Neural progenitor cell (in vitro differentiated cells): ENCODE measurements at regions not wholly inside any gene's neighbourhood (a gene's known extent, or its start where the extent isn't known, plus 50 kb on each side); places are given as distances from the start of the nearest gene placed in this dataset.

ENCODE experiments used
- DNase-seq: peaks from one replicate; pipeline ENCODE4 v3.0.0-alpha.2; 2016; ENCODE audit warnings: low spot score
- H2AFZ ChIP-seq: fragments of 200-600 bp; sonication (generic); replicated peaks from 2 replicates; pipeline ENCODE4 v1.6.1; 2016; ENCODE audit warnings: antibody characterized with exemption
- H3F3A ChIP-seq: fragments of 200-600 bp; sonication (generic); 2 replicates; pipeline ENCODE4 v1.6.1; 2016; ENCODE audit warnings: antibody characterized with exemption, low read depth
- H3K27ac ChIP-seq: fragments of 200-600 bp; sonication (generic); 2 replicates; pipeline ENCODE4 v1.5.1; 2016; ENCODE audit warnings: mild to moderate bottlenecking
- H3K27me3 ChIP-seq: fragments of 200-600 bp; sonication (generic); 2 replicates; pipeline ENCODE4 v1.6.1; 2016; ENCODE audit warnings: mild to moderate bottlenecking, moderate library complexity
- H3K36me3 ChIP-seq: fragments of 200-600 bp; sonication (generic); 2 replicates; pipeline ENCODE4 v1.5.1; 2016
- H3K4me1 ChIP-seq: fragments of 200-600 bp; sonication (generic); 2 replicates; pipeline ENCODE4 v1.6.1; 2016; ENCODE audit warnings: mixed run types
- H3K4me2 ChIP-seq: fragments of 200-600 bp; sonication (generic); 2 replicates; pipeline ENCODE4 v1.6.1; 2016
- H3K4me3 ChIP-seq: fragments of 200-600 bp; sonication (generic); 2 replicates; pipeline ENCODE4 v1.5.1; 2016
- H3K79me2 ChIP-seq: fragments of 200-600 bp; sonication (generic); 2 replicates; pipeline ENCODE4 v1.6.1; 2016; ENCODE audit warnings: low read depth
- H3K9ac ChIP-seq: fragments of 200-600 bp; sonication (generic); 2 replicates; pipeline ENCODE4 v1.6.1; 2016
- H3K9me3 ChIP-seq: fragments of 200-600 bp; sonication (generic); 2 replicates; pipeline ENCODE4 v1.5.1; 2016; ENCODE audit warnings: low read depth
- H4K20me1 ChIP-seq: fragments of 200-600 bp; sonication (generic); 2 replicates; pipeline ENCODE4 v1.6.1; 2016; ENCODE audit warnings: low read depth
- H3K27ac Mint-ChIP-seq: 3 replicates; pipeline ENCODE4 v1.8.0; 2021; ENCODE audit warnings: mixed read lengths
- H3K27me3 Mint-ChIP-seq: 2 replicates; pipeline ENCODE4 v1.8.0; 2022; ENCODE audit warnings: low read depth, mild to moderate bottlenecking, inconsistent platforms, moderate library complexity, mixed read lengths; ENCODE audit not compliant: insufficient read depth
- H3K36me3 Mint-ChIP-seq: 3 replicates; pipeline ENCODE4 v1.8.0; 2021; ENCODE audit warnings: mixed read lengths
- H3K4me1 Mint-ChIP-seq: 3 replicates; pipeline ENCODE4 v1.8.0; 2021; ENCODE audit warnings: mixed read lengths
- H3K4me3 Mint-ChIP-seq: 3 replicates; pipeline ENCODE4 v1.8.0; 2021; ENCODE audit warnings: mild to moderate bottlenecking, moderate library complexity, mixed read lengths
- H3K9me3 Mint-ChIP-seq: 3 replicates; pipeline ENCODE4 v1.8.0; 2020; ENCODE audit warnings: mixed read lengths
- CTCF ChIP-seq: fragments of 200-600 bp; sonication (generic); IDR thresholded peaks from 2 replicates; pipeline ENCODE4 v1.5.1; 2017; ENCODE audit warnings: antibody characterized with exemption, mild to moderate bottlenecking
- EZH2 ChIP-seq: fragments of 200-600 bp; sonication (generic); IDR thresholded peaks from 2 replicates; pipeline ENCODE4 v1.6.1; 2017; ENCODE audit warnings: antibody characterized with exemption, mild to moderate bottlenecking, moderate library complexity
- EZH2phosphoT487 ChIP-seq: fragments of 200-600 bp; sonication (generic); IDR thresholded peaks from 2 replicates; pipeline ENCODE4 v1.6.1; 2017; ENCODE audit warnings: antibody characterized with exemption

GRCh38 chr7:67343572-67343971 is 346.9 kb downstream of the TYW1 start:
- Histone ChIP-seq H3K9me3 (no peaks in the 10 kb centered on the region), H3K27me3 (no peaks in the 10 kb centered on the region), H2AFZ (no peak overlapping the region), H3K27ac (no peak overlapping the region), H3K4me3 (no peak overlapping the region), H3K79me2 (no peaks in the 10 kb centered on the region), H3F3A (no peaks in the 10 kb centered on the region), H3K4me2 (no peak overlapping the region), H4K20me1 (no peaks in the 10 kb centered on the region), H3K4me1 (no peaks in the 10 kb centered on the region), H3K36me3 (no peaks in the 10 kb centered on the region), H3K9ac (no peak overlapping the region)
- peaks cover 4% of the 10 kb centered on the region for H3K36me3 Mint-ChIP-seq
- H3K4me1 Mint-ChIP-seq: no peaks in the 10 kb centered on the region
- H3K27ac Mint-ChIP-seq: no peak overlapping the region
- DNase-seq: no peak
- no peak overlapping the region for H3K4me3 Mint-ChIP-seq
- no peak for TF ChIP-seq EZH2phosphoT487
- no peak for TF ChIP-seq CTCF
- no peak for TF ChIP-seq EZH2
- peaks cover 4% of the 10 kb centered on the region for H3K9me3 Mint-ChIP-seq
- peaks cover 3% of the 10 kb centered on the region for H3K27me3 Mint-ChIP-seq

- Histone ChIP-seq H3K79me2 (no peaks in the 10 kb centered on the region), H4K20me1 (no peaks in the 10 kb centered on the region), H3K9me3 (no peaks in the 10 kb centered on the region), H3K4me1 (no peaks in the 10 kb centered on the region), H3K4me2 (no peak overlapping the region), H3F3A (no peaks in the 10 kb centered on the region), H3K9ac (no peak overlapping the region), H3K36me3 (no peaks in the 10 kb centered on the region), H3K27me3 (no peaks in the 10 kb centered on the region), H3K27ac (no peak overlapping the region), H2AFZ (no peak overlapping the region), H3K4me3 (no peak overlapping the region)
- H3K27me3 Mint-ChIP-seq: peaks cover 3% of the 10 kb centered on the region
- no peak overlapping the region for H3K27ac Mint-ChIP-seq
- no peak for TF ChIP-seq EZH2
- TF ChIP-seq EZH2phosphoT487: no peak
- no peak for TF ChIP-seq CTCF
- H3K4me1 Mint-ChIP-seq: no peaks in the 10 kb centered on the region
- peaks cover 4% of the 10 kb centered on the region for H3K36me3 Mint-ChIP-seq
- H3K4me3 Mint-ChIP-seq: no peak overlapping the region
- H3K9me3 Mint-ChIP-seq: peaks cover 4% of the 10 kb centered on the region
- DNase-seq: no peak
Measured at GRCh38 chr7:67344481-67345193, 348.0 kb downstream of the TYW1 start.

GRCh38 chr7:67346126-67346525 is 349.5 kb downstream of the TYW1 start:
- no peak for TF ChIP-seq EZH2
- H3K4me1 Mint-ChIP-seq: no peaks in the 10 kb centered on the region
- no peaks in the 10 kb centered on the region for H3K4me1 ChIP-seq
- H3K4me2 ChIP-seq: no peak overlapping the region
- H4K20me1 ChIP-seq: no peaks in the 10 kb centered on the region
- no peaks in the 10 kb centered on the region for H3K79me2 ChIP-seq
- no peak for DNase-seq
- H3K27ac ChIP-seq: no peak overlapping the region
- H3K27me3 ChIP-seq: no peaks in the 10 kb centered on the region
- no peak overlapping the region for H3K27ac Mint-ChIP-seq
- peaks cover 6% of the 10 kb centered on the region for H3K27me3 Mint-ChIP-seq
- H2AFZ ChIP-seq: no peak overlapping the region
- no peaks in the 10 kb centered on the region for H3K36me3 Mint-ChIP-seq
- H3K9ac ChIP-seq: no peak overlapping the region
- H3K4me3 ChIP-seq: no peak overlapping the region
- no peaks in the 10 kb centered on the region for H3K9me3 ChIP-seq
- H3F3A ChIP-seq: no peaks in the 10 kb centered on the region
- peaks cover 4% of the 10 kb centered on the region for H3K9me3 Mint-ChIP-seq
- no peaks in the 10 kb centered on the region for H3K36me3 ChIP-seq
- no peak overlapping the region for H3K4me3 Mint-ChIP-seq

- no peak overlapping the region for H2AFZ ChIP-seq
- no peaks in the 10 kb centered on the region for H3K4me1 Mint-ChIP-seq
Measured at GRCh38 chr7:67346876-67347275, 350.2 kb downstream of the TYW1 start.

More at GRCh38 chr7:67346876-67347275, 350.2 kb downstream of the TYW1 start:
- Histone ChIP-seq H3K4me2 (no peak overlapping the region), H3K9me3 (no peaks in the 10 kb centered on the region), H3K36me3 (no peaks in the 10 kb centered on the region), H3F3A (no peaks in the 10 kb centered on the region), H3K79me2 (no peaks in the 10 kb centered on the region), H3K27ac (no peak overlapping the region), H4K20me1 (no peaks in the 10 kb centered on the region), H3K4me1 (no peaks in the 10 kb centered on the region), H3K27me3 (no peaks in the 10 kb centered on the region), H3K4me3 (no peak overlapping the region), H3K9ac (no peak overlapping the region)
- TF ChIP-seq EZH2phosphoT487: no peak
- no peak for TF ChIP-seq CTCF
- no peak for TF ChIP-seq EZH2
- H3K27ac Mint-ChIP-seq: no peak overlapping the region
- no peaks in the 10 kb centered on the region for H3K36me3 Mint-ChIP-seq
- peaks cover 4% of the 10 kb centered on the region for H3K9me3 Mint-ChIP-seq
- no peak for DNase-seq
- H3K27me3 Mint-ChIP-seq: peaks cover 6% of the 10 kb centered on the region
- no peak overlapping the region for H3K4me3 Mint-ChIP-seq
